ENCODE measurements at regions not wholly inside any gene's neighbourhood (a gene's known extent, or its start where the extent isn't known, plus 50 kb on each side); places are given as distances from the start of the nearest gene placed in this dataset.

DNA sequence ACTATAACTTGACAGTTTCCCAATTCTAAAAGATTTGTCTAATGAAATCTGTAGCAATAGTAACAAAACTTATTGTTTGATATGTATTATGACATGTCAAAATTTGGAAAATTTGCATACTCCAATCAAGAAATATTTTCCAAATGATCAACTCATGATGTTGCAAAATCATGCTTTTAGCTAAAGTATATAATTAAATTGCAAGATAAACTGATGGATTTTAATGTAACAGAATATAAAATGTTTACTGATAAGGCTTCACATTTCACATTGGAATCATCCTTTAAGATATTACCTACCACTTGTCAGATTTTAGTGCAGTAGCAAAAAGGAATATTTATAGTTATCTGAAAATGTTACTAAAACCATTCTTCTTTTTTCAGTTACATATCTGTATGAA, 421.9 kb upstream of the SEMA3D start:
- no peak overlapping the region for H3K9ac ChIP-seq (ENCODE audit: insufficient read depth in 1 of 2, low read depth in 2 of 2, low read length in 2 of 2)
- H3K4me3 ChIP-seq: no peak overlapping the region
- no TSS peak for BruUV-seq (replicated peaks)
- no peak overlapping the region for H3K27ac ChIP-seq (ENCODE audit: extremely low read depth, low read depth, low read length)
- no peaks in the 10 kb centered on the region for H4K20me1 ChIP-seq (replicated peaks; ENCODE audit: control insufficient read depth, insufficient read depth, low read length)
- CTCF ChIA-PET (ENCODE audit: low intra/inter-chr PET ratio): no interaction called here
- H3K79me2 ChIP-seq (ENCODE audit: control insufficient read depth, insufficient read depth, low read length): no peaks in the 10 kb centered on the region
- ATAC-seq (no peak), DNase-seq (ENCODE audit: extremely low read depth in 1 of 4, low spot score in 3 of 4) (no peak), FAIRE-seq (no peak)
- in situ Hi-C loops (cut with MboI) (no loop called here), intact Hi-C loops (cut with micrococcal nuclease) (no loop called here)
- no peaks in the 10 kb centered on the region for H3K36me3 ChIP-seq (ENCODE audit: control insufficient read depth, insufficient read depth, low read length)
- H3K4me1 ChIP-seq (replicated peaks in 1 of 2; ENCODE audit: control insufficient read depth in 2 of 2, insufficient read depth in 2 of 2, low read length in 2 of 2): no peaks in the 10 kb centered on the region
- H2AFZ ChIP-seq (ENCODE audit: low read depth, low read length): no peak overlapping the region
- no peaks in the 10 kb centered on the region for H3K27me3 ChIP-seq (ENCODE audit: control insufficient read depth in 2 of 2, insufficient read depth in 2 of 2, low read length in 2 of 2)
- no peaks in the 10 kb centered on the region for H3K9me1 ChIP-seq (ENCODE audit: control insufficient read depth, insufficient read depth, low read length)
- POLR2A ChIA-PET: no interaction called here
- no peak overlapping the region for H3K4me2 ChIP-seq (ENCODE audit: insufficient read depth, low read length)
- TF ChIP-seq RBM39 (optimal IDR thresholded peaks at IDR 0.05; ENCODE audit: low read depth, low read length) (no peak), HNRNPLL (IDR thresholded peaks at IDR 0.05; ENCODE audit: low read depth, low read length, poor library complexity, severe bottlenecking) (no peak), PHF20 (IDR thresholded peaks at IDR 0.05; ENCODE audit: partially characterized antibody) (no peak)
- H3K9me3 ChIP-seq (replicated peaks; ENCODE audit: control insufficient read depth, insufficient read depth, low read depth, low read length): no peaks in the 10 kb centered on the region

- no peaks in the 10 kb centered on the region for H3K36me3 ChIP-seq (ENCODE audit: control insufficient read depth, insufficient read depth, low read length)
- no peak for TF ChIP-seq C11orf30 (IDR thresholded peaks at IDR 0.05; ENCODE audit: low read depth)
- TF ChIP-seq SIRT6 (IDR thresholded peaks at IDR 0.05; ENCODE audit: low read depth, low read length): no peak
- TF ChIP-seq HDAC2 (IDR thresholded peaks at IDR 0.05): no peak
- no peak for TF ChIP-seq ZC3H8 (IDR thresholded peaks at IDR 0.05)
- TF ChIP-seq CBX5 (IDR thresholded peaks at IDR 0.05; ENCODE audit: borderline replicate concordance, low read depth): no peak
- no peak for TF ChIP-seq HNRNPH1 (optimal IDR thresholded peaks at IDR 0.05; ENCODE audit: low read depth, low read length)
- no peak for TF ChIP-seq DDX20 (tag; IDR thresholded peaks at IDR 0.05; ENCODE audit: low read depth)
- TF ChIP-seq PPARD (CRISPR knock-in tag; IDR thresholded peaks at IDR 0.05): no peak
- no peak for TF ChIP-seq ZNF174 (CRISPR knock-in tag; IDR thresholded peaks at IDR 0.05)
- no peak for TF ChIP-seq JUND (IDR thresholded peaks at IDR 0.05; ENCODE audit: borderline replicate concordance, low read depth, low read length)
- no peak for TF ChIP-seq JUND (tag; IDR thresholded peaks at IDR 0.05; ENCODE audit: borderline replicate concordance, low read depth, low read length)
- no peak for TF ChIP-seq ETV1 (tag; conservative IDR thresholded peaks at IDR 0.05; ENCODE audit: low read depth)
- no peak for TF ChIP-seq TCF3 (CRISPR knock-in tag; IDR thresholded peaks at IDR 0.05)
- TF ChIP-seq ZBED1 (IDR thresholded peaks at IDR 0.05): no peak
- no peak for TF ChIP-seq ZNF644 (tag; IDR thresholded peaks at IDR 0.05; ENCODE audit: low read depth)
- TF ChIP-seq POU5F1 (IDR thresholded peaks at IDR 0.05; ENCODE audit: borderline replicate concordance, low read depth, low read length, partially characterized antibody): no peak
- H3K4me3 ChIP-seq: no peak overlapping the region
- no peaks in the 10 kb centered on the region for H3K79me2 ChIP-seq (ENCODE audit: control insufficient read depth, insufficient read depth, low read length)
- ChIA-PET POLR2A (no interaction called here), CTCF (ENCODE audit: low intra/inter-chr PET ratio) (interaction anchor here (0.7 kb wide), 1 partner anchor 121 kb away, joined by 3 read pairs; no protein-coding TSS in a partner anchor)
- no peaks in the 10 kb centered on the region for H4K20me1 ChIP-seq (replicated peaks; ENCODE audit: control insufficient read depth, insufficient read depth, low read length)
- no peaks in the 10 kb centered on the region for H3K4me1 ChIP-seq (replicated peaks in 1 of 2; ENCODE audit: control insufficient read depth in 2 of 2, insufficient read depth in 2 of 2, low read length in 2 of 2)
- no peak overlapping the region for H2AFZ ChIP-seq (ENCODE audit: low read depth, low read length)
- H3K9me1 ChIP-seq (ENCODE audit: control insufficient read depth, insufficient read depth, low read length): no peaks in the 10 kb centered on the region
- H3K27ac ChIP-seq (ENCODE audit: extremely low read depth, low read depth, low read length): no peak overlapping the region
- intact Hi-C loops (cut with micrococcal nuclease): no loop called here
- no TSS peak for BruUV-seq (replicated peaks)
- DNase-seq (ENCODE audit: extremely low read depth in 1 of 4, low spot score in 3 of 4) (no peak), FAIRE-seq (no peak), ATAC-seq (no peak)
- H3K9me3 ChIP-seq (replicated peaks; ENCODE audit: control insufficient read depth, insufficient read depth, low read depth, low read length): no peaks in the 10 kb centered on the region
- no peak overlapping the region for H3K9ac ChIP-seq (ENCODE audit: insufficient read depth in 1 of 2, low read depth in 2 of 2, low read length in 2 of 2)
- in situ Hi-C loops (cut with MboI): no loop called here
- H3K27me3 ChIP-seq (ENCODE audit: control insufficient read depth in 2 of 2, insufficient read depth in 2 of 2, low read length in 2 of 2): no peaks in the 10 kb centered on the region
- 6% methylated on average over 2 of the region's 2 CpGs for WGBS (ENCODE audit: insufficient coverage, low coverage, missing lambda C conversion rate)
- no peak overlapping the region for H3K4me2 ChIP-seq (ENCODE audit: insufficient read depth, low read length)
Measured at GRCh38 chr7:85602196-85602595, 415.3 kb upstream of the SEMA3D start.

Measured in K562 (cell line).